ENCODE measurements at regions not wholly inside any gene's neighbourhood (a gene's known extent, or its start where the extent isn't known, plus 50 kb on each side); places are given as distances from the start of the nearest gene placed in this dataset.

- Histone ChIP-seq H3K27ac (no peak overlapping the region), H3K4me1 (no peaks in the 10 kb centered on the region), H3K27me3 (no peaks in the 10 kb centered on the region), H3K9me3 (no peaks in the 10 kb centered on the region), H3K4me3 (no peak overlapping the region), H3K36me3 (no peaks in the 10 kb centered on the region)
- no peak for DNase-seq
- WGBS, 5 donors, result 68 to 78% (median 75%) methylated on average over 2 of the region's 2 CpGs
- TF ChIP-seq POLR2AphosphoS5 (IDR thresholded peaks at IDR 0.05) (no peak), POLR2A (IDR thresholded peaks at IDR 0.05) (no peak), CTCF (IDR thresholded peaks at IDR 0.05) (no peak), EP300 (IDR thresholded peaks at IDR 0.05) (no peak)
- intact Hi-C loops (cut with DNase I; ENCODE audit: low total_unique reads), result no loop called here
These were observed 186.9 kb downstream of the LMBRD1 start for GRCh38 chr6:69609836-69610472.

- Histone ChIP-seq H3K4me1 (no peaks in the 10 kb centered on the region), H3K4me3 (no peak overlapping the region), H3K9me3 (no peaks in the 10 kb centered on the region), H3K27me3 (no peaks in the 10 kb centered on the region), H3K36me3 (no peaks in the 10 kb centered on the region), H3K27ac (no peak overlapping the region)
- TF ChIP-seq POLR2A (IDR thresholded peaks at IDR 0.05) (no peak), EP300 (IDR thresholded peaks at IDR 0.05) (no peak), POLR2AphosphoS5 (IDR thresholded peaks at IDR 0.05) (no peak), CTCF (IDR thresholded peaks at IDR 0.05) (no peak)
- intact Hi-C loops (cut with DNase I; ENCODE audit: low total_unique reads), result no loop called here
- WGBS, 5 donors, result 16 to 33% (median 26%) methylated on average over 10 of the region's 10 CpGs
- peak in 1 of 2 donors; percentile 18 for DNase-seq
These were observed 195.7 kb downstream of the LMBRD1 start for GRCh38 chr6:69601132-69601531.

- no peak for DNase-seq
- TF ChIP-seq CTCF (IDR thresholded peaks at IDR 0.05) (no peak), EP300 (IDR thresholded peaks at IDR 0.05) (no peak), POLR2AphosphoS5 (IDR thresholded peaks at IDR 0.05) (no peak), POLR2A (IDR thresholded peaks at IDR 0.05) (no peak)
- no peaks in the 10 kb centered on the region for H3K4me1 ChIP-seq
- no peak overlapping the region for H3K4me3 ChIP-seq
- 91 to 97% (median 94%) methylated on average over 1 of the region's 1 CpG for WGBS, 5 donors
- H3K9me3 ChIP-seq, result no peaks in the 10 kb centered on the region
- H3K36me3 ChIP-seq, result no peaks in the 10 kb centered on the region
- intact Hi-C loops (cut with DNase I; ENCODE audit: low total_unique reads), result no loop called here
- no peak overlapping the region for H3K27ac ChIP-seq
- no peaks in the 10 kb centered on the region for H3K27me3 ChIP-seq
These were observed 202.4 kb downstream of the LMBRD1 start for GRCh38 chr6:69594405-69594804.

GRCh38 chr6:69593706-69594105 is 203.1 kb downstream of the LMBRD1 start:
- WGBS, 5 donors, result 69 to 75% (median 72%) methylated on average over 4 of the region's 4 CpGs
- intact Hi-C loops (cut with DNase I; ENCODE audit: low total_unique reads), result no loop called here
- no peak for TF ChIP-seq POLR2A (IDR thresholded peaks at IDR 0.05)
- no peak for TF ChIP-seq CTCF (IDR thresholded peaks at IDR 0.05)
- no peak for TF ChIP-seq POLR2AphosphoS5 (IDR thresholded peaks at IDR 0.05)
- no peak for TF ChIP-seq EP300 (IDR thresholded peaks at IDR 0.05)

More at GRCh38 chr6:69593706-69594105, 203.1 kb downstream of the LMBRD1 start:
- DNase-seq, result no peak
- Histone ChIP-seq H3K4me1 (no peaks in the 10 kb centered on the region), H3K27me3 (no peaks in the 10 kb centered on the region), H3K36me3 (no peaks in the 10 kb centered on the region), H3K27ac (no peak overlapping the region), H3K4me3 (no peak overlapping the region), H3K9me3 (no peaks in the 10 kb centered on the region)
